GM23338 (cell line): ENCODE measurements at regions not wholly inside any gene's neighbourhood (a gene's known extent, or its start where the extent isn't known, plus 50 kb on each side); places are given as distances from the start of the nearest gene placed in this dataset.

ENCODE experiments used
- ATAC-seq: fragments of 200-7000 bp; cut with Tn5 transposase; 3 replicates; pipeline ENCODE4 v1.9.1; 2020
- DNase-seq: peaks from one replicate; pipeline ENCODE4 v3.0.0-alpha.2; 2015; ENCODE audit warnings: low spot score
- H2AFZ ChIP-seq: fragments of 200-600 bp; sonication (generic); 2 replicates; pipeline ENCODE4 v1.8.0; 2016; ENCODE audit warnings: antibody characterized with exemption, mild to moderate bottlenecking, moderate library complexity
- H3F3A ChIP-seq: fragments of 200-600 bp; sonication (generic); replicated peaks from 2 replicates; pipeline ENCODE4 v1.8.0; 2017; ENCODE audit warnings: antibody characterized with exemption, mixed run types, low read depth
- H3K27ac ChIP-seq: fragments of 200-600 bp; sonication (generic); 2 replicates; pipeline ENCODE4 v1.6.1; 2016; ENCODE audit warnings: low read depth
- H3K27me3 ChIP-seq: fragments of 200-600 bp; sonication (generic); 2 replicates; pipeline ENCODE4 v1.8.0; 2016; ENCODE audit warnings: mild to moderate bottlenecking, mixed run types, moderate library complexity; ENCODE audit not compliant: insufficient read depth
- H3K36me3 ChIP-seq: fragments of 200-600 bp; sonication (generic); 2 replicates; pipeline ENCODE4 v1.8.0; 2016; ENCODE audit warnings: mild to moderate bottlenecking; ENCODE audit not compliant: insufficient read depth
- H3K4me1 ChIP-seq: fragments of 200-600 bp; sonication (generic); 2 replicates; pipeline ENCODE4 v1.8.0; 2016; ENCODE audit warnings: mild to moderate bottlenecking, moderate library complexity; ENCODE audit not compliant: insufficient read depth
- H3K4me2 ChIP-seq: fragments of 200-600 bp; sonication (generic); 2 replicates; pipeline ENCODE4 v1.7.1; 2017; ENCODE audit warnings: mixed run types
- H3K4me3 ChIP-seq: fragments of 200-600 bp; sonication (generic); 2 replicates; pipeline ENCODE4 v1.6.1; 2016; ENCODE audit warnings: mixed run types
- H3K79me2 ChIP-seq: fragments of 200-600 bp; sonication (generic); replicated peaks from 2 replicates; pipeline ENCODE4 v1.8.0; 2017; ENCODE audit warnings: mild to moderate bottlenecking; ENCODE audit not compliant: insufficient read depth
- H3K9me2 ChIP-seq: fragments of 200-600 bp; sonication (generic); 2 replicates; pipeline ENCODE4 v1.8.0; 2017; ENCODE audit not compliant: insufficient read depth
- H4K20me1 ChIP-seq: fragments of 200-600 bp; sonication (generic); replicated peaks from 2 replicates; pipeline ENCODE4 v1.8.0; 2017; ENCODE audit warnings: mild to moderate bottlenecking; ENCODE audit not compliant: insufficient read depth
- H3K27ac Mint-ChIP-seq: 2 replicates; pipeline ENCODE4 v1.8.0; 2020; ENCODE audit warnings: inconsistent platforms, mild to moderate bottlenecking, moderate library complexity, mixed read lengths
- H3K27me3 Mint-ChIP-seq: 3 replicates; pipeline ENCODE4 v1.8.0; 2022; ENCODE audit warnings: low read depth, mild to moderate bottlenecking, moderate library complexity, mixed read lengths, inconsistent platforms; ENCODE audit not compliant: insufficient read depth, poor library complexity
- H3K36me3 Mint-ChIP-seq: 3 replicates; pipeline ENCODE4 v1.8.0; 2021; ENCODE audit warnings: low read depth, mild to moderate bottlenecking, inconsistent platforms, moderate library complexity, mixed read lengths
- H3K4me1 Mint-ChIP-seq: 3 replicates; pipeline ENCODE4 v1.8.0; 2020; ENCODE audit warnings: mild to moderate bottlenecking, inconsistent platforms, mixed read lengths
- H3K4me3 Mint-ChIP-seq: 3 replicates; pipeline ENCODE4 v1.8.0; 2021; ENCODE audit warnings: moderate library complexity, mild to moderate bottlenecking, inconsistent platforms, mixed read lengths
- H3K9me3 Mint-ChIP-seq: 3 replicates; pipeline ENCODE4 v1.8.0; 2020; ENCODE audit warnings: moderate library complexity, mild to moderate bottlenecking, inconsistent platforms, mixed read lengths
- ETS1 ChIP-seq: IDR thresholded peaks from 2 replicates; pipeline ENCODE4 v1.6.1; 2016; ENCODE audit warnings: antibody characterized with exemption
- EZH2 ChIP-seq: fragments of 200-600 bp; sonication (generic); IDR thresholded peaks from one replicate; pipeline ENCODE4 v1.8.0; 2017; ENCODE audit warnings: antibody characterized with exemption, mild to moderate bottlenecking, low read depth; ENCODE audit not compliant: unreplicated experiment
- EZH2phosphoT487 ChIP-seq: fragments of 200-600 bp; sonication (generic); IDR thresholded peaks from one replicate; pipeline ENCODE4 v1.8.1; 2018; ENCODE audit warnings: antibody characterized with exemption; ENCODE audit not compliant: unreplicated experiment
- POLR2AphosphoS5 ChIP-seq: IDR thresholded peaks from 2 replicates; pipeline ENCODE4 v1.6.1; 2016; ENCODE audit warnings: antibody characterized with exemption, low read depth
- STAT1 ChIP-seq: IDR thresholded peaks from one replicate; pipeline ENCODE4 v1.6.1; 2016; ENCODE audit warnings: antibody characterized with exemption; ENCODE audit not compliant: unreplicated experiment
- ZNF114 ChIP-seq: fragments of 250-450 bp; sonication (Bioruptor Pico); IDR thresholded peaks from 2 replicates; pipeline ENCODE4 v1.5.0; 2020; ENCODE audit warnings: mild to moderate bottlenecking, moderate library complexity
- ZNF462 ChIP-seq: fragments of 250-450 bp; sonication (Bioruptor Pico); IDR thresholded peaks from 2 replicates; pipeline ENCODE4 v1.5.0; 2020; ENCODE audit warnings: mild to moderate bottlenecking, moderate library complexity
- TF ChIP-seq, protein P1 (sequence below), 2 experiments: fragments of 200-600 bp in 1 of 2; sonication (generic) in 1 of 2; conservative IDR thresholded peaks; 2 replicates each; pipeline versions ENCODE4 v1.5.1 to v1.6.1; 2016 to 2017; ENCODE audit warnings: antibody characterized with exemption in 2 of 2, low read depth in 2 of 2, mild to moderate bottlenecking in 2 of 2, moderate library complexity in 1 of 2

GRCh38 chr12:124433147-124433874 lies 134.1 kb downstream of the NCOR2 start (continued):
- TF ChIP-seq ZNF462 (CRISPR knock-in tag), result no peak
- TF ChIP-seq EZH2, result no peak
- TF ChIP-seq ZNF114 (CRISPR knock-in tag), result no peak
- no peak for TF ChIP-seq POLR2AphosphoS5
- no peak for TF ChIP-seq STAT1

DNA sequence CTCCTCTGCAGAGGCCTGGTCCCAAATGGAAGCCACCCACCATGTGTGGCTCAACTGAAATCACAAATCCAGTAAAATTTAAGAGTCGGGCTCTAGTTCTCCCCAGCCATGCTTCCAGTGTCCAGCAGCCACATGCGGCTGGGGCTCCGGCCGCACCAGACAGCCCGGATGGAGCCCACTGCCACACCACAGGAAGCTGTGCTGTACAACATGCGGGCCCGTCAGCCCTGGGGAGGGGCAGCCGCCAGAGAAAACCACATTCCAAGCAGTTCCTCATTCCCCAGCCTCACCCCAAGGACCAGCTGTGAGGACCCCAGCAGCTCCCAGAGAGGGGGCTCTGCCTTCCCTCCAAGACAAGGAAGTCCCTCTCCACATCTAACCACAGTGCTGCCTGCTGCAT lies 135.0 kb downstream of the NCOR2 start:
- H3K36me3 Mint-ChIP-seq, result peaks cover 37% of the 10 kb centered on the region
- no peak overlapping the region for H2AFZ ChIP-seq
- no peaks in the 10 kb centered on the region for H3K36me3 ChIP-seq
- H3K9me3 Mint-ChIP-seq, result no peaks in the 10 kb centered on the region
- H3K4me1 ChIP-seq, result peaks cover 13% of the 10 kb centered on the region
- no peak overlapping the region for H3K27ac Mint-ChIP-seq
- no peak overlapping the region for H3K27ac ChIP-seq
- no peak for DNase-seq
- H3K79me2 ChIP-seq, result peaks cover 6% of the 10 kb centered on the region
- no peaks in the 10 kb centered on the region for H3K9me2 ChIP-seq
- no peak overlapping the region for H3K4me2 ChIP-seq
- peaks cover 18% of the 10 kb centered on the region for H3K27me3 Mint-ChIP-seq
- peaks cover 15% of the 10 kb centered on the region for H3F3A ChIP-seq
- no peaks in the 10 kb centered on the region for H3K27me3 ChIP-seq
- no peak overlapping the region for H3K4me3 ChIP-seq
- peaks cover 6% of the 10 kb centered on the region for H4K20me1 ChIP-seq
- H3K4me1 Mint-ChIP-seq, result peaks cover 26% of the 10 kb centered on the region
- no peak for ATAC-seq
- no peak overlapping the region for H3K4me3 Mint-ChIP-seq
- TF ChIP-seq, protein P1, sequence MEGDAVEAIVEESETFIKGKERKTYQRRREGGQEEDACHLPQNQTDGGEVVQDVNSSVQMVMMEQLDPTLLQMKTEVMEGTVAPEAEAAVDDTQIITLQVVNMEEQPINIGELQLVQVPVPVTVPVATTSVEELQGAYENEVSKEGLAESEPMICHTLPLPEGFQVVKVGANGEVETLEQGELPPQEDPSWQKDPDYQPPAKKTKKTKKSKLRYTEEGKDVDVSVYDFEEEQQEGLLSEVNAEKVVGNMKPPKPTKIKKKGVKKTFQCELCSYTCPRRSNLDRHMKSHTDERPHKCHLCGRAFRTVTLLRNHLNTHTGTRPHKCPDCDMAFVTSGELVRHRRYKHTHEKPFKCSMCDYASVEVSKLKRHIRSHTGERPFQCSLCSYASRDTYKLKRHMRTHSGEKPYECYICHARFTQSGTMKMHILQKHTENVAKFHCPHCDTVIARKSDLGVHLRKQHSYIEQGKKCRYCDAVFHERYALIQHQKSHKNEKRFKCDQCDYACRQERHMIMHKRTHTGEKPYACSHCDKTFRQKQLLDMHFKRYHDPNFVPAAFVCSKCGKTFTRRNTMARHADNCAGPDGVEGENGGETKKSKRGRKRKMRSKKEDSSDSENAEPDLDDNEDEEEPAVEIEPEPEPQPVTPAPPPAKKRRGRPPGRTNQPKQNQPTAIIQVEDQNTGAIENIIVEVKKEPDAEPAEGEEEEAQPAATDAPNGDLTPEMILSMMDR (conservative IDR thresholded peaks at IDR 0.05; ENCODE audit: low read depth in 2 of 2), result no peak
- TF ChIP-seq EZH2, result no peak
- TF ChIP-seq ETS1, result no peak
- no peak for TF ChIP-seq EZH2phosphoT487
- no peak for TF ChIP-seq ZNF114 (CRISPR knock-in tag)
